ENCODE measurements at regions not wholly inside any gene's neighbourhood (a gene's known extent, or its start where the extent isn't known, plus 50 kb on each side); places are given as distances from the start of the nearest gene placed in this dataset.

GRCh38 chr18:28523758-28524475 lies 347.0 kb upstream of the CDH2 start:
- no peak for DNase-seq

- DNase-seq = no peak
Observed at GRCh38 chr18:28522236-28522635, 345.3 kb upstream of the CDH2 start.

- no peak for DNase-seq
Observed at GRCh38 chr18:28519997-28520396, 343.1 kb upstream of the CDH2 start.

GRCh38 chr18:28514699-28515098 lies 337.8 kb upstream of the CDH2 start:
- DNase-seq = no peak

GRCh38 chr18:28512357-28512756 lies 335.4 kb upstream of the CDH2 start:
- DNase-seq = no peak

- no peak for DNase-seq
Observed at GRCh38 chr18:28511413-28511821, 334.5 kb upstream of the CDH2 start.

GRCh38 chr18:28510210-28510609 lies 333.3 kb upstream of the CDH2 start:
- no peak for DNase-seq

- DNase-seq = no peak
Observed at GRCh38 chr18:28504066-28504465, 327.1 kb upstream of the CDH2 start.

GRCh38 chr18:28494151-28494550 lies 317.2 kb upstream of the CDH2 start:
- no peak for DNase-seq

GRCh38 chr18:28485918-28486317 lies 309.0 kb upstream of the CDH2 start:
- DNase-seq = no peak

- DNase-seq = no peak
Observed at GRCh38 chr18:28485210-28485801, 308.4 kb upstream of the CDH2 start.

- DNase-seq = no peak
Observed at GRCh38 chr18:28478531-28478930, 301.6 kb upstream of the CDH2 start.

GRCh38 chr18:28476302-28476701 lies 299.4 kb upstream of the CDH2 start:
- DNase-seq = no peak

- DNase-seq = no peak
Observed at GRCh38 chr18:28469946-28470345, 293.0 kb upstream of the CDH2 start.

GRCh38 chr18:28468901-28469300 lies 292.0 kb upstream of the CDH2 start:
- DNase-seq = no peak

- DNase-seq = no peak
Observed at GRCh38 chr18:28466204-28466603, 289.3 kb upstream of the CDH2 start.

GRCh38 chr18:28459587-28459986 lies 282.7 kb upstream of the CDH2 start:
- no peak for DNase-seq

- DNase-seq = no peak
Observed at GRCh38 chr18:28458751-28459150, 281.8 kb upstream of the CDH2 start.

- DNase-seq = no peak
Observed at GRCh38 chr18:28457784-28458183, 280.9 kb upstream of the CDH2 start.

- DNase-seq = no peak
Observed at GRCh38 chr18:28455971-28456370, 279.0 kb upstream of the CDH2 start.

- DNase-seq = no peak
Observed at GRCh38 chr18:28439870-28440269, 262.9 kb upstream of the CDH2 start.

- no peak for DNase-seq
Observed at GRCh38 chr18:28438381-28438780, 261.5 kb upstream of the CDH2 start.

- DNase-seq = no peak
Observed at GRCh38 chr18:28432339-28432738, 255.4 kb upstream of the CDH2 start.

- no peak for DNase-seq
Observed at GRCh38 chr18:28425886-28426285, 249.0 kb upstream of the CDH2 start.

GRCh38 chr18:28422577-28422976 lies 245.6 kb upstream of the CDH2 start:
- no peak for DNase-seq

Measured in GOT3 (cell line).